HG03108 (cell line): ENCODE measurements at regions not wholly inside any gene's neighbourhood (a gene's known extent, or its start where the extent isn't known, plus 50 kb on each side); places are given as distances from the start of the nearest gene placed in this dataset.
"Not testable (repeated sequence)": the region's sequence is repeated elsewhere in the genome, so short reads cannot be mapped to it uniquely, and the experiment has no call there.

Experiments used
- ATAC-seq: cut with Tn5 transposase; IDR thresholded peaks from one replicate; pipeline ENCODE4 v1.9.1; 2021; ENCODE audit warnings: moderate library complexity; ENCODE audit not compliant: unreplicated experiment

DNA sequence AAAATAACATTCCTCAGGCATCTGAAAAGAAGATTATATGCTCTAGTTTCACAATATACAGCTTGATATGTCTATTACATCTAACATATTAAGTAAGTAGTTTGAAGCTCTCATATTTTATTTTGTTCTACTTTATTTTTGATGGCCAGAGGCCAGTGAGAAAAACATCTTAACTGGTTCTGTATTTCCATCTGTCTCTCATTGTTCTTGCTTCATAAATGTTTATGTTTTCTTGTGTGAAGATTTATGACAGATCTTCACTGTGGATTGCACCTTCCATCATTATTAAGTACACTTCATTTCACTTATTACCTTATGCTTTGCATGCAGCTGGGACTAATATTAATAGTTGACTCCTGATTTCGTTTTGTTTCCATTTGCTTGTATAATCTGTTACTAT is 511.2 kb downstream of the TSN start:
- ATAC-seq: no peak

- no peak for ATAC-seq
These were observed 512.5 kb downstream of the TSN start for GRCh38 chr2:122267947-122268346.

DNA sequence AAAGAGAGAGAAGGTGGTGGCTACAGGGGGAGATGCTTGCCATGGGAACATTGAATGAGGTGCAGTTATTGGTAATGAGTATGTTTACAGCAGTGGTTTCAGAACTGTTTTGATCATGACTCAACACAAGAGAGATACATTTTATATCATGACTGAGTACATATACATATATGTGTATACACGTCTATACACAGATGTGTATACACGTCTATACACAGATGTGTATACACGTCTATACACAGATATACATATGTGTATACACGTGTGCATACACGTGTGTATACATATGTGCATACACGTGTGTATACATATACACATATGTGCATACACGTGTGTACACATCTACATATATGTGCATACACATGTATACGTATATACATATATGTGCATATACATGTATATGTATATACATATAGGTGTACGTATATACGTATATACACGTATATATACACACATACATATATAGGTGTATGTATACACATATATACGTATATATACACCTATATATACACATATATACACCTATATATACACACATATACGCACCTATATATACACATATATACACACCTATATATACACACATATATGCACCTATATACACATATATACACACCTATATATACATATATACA is 518.5 kb downstream of the TSN start:
- no peak for ATAC-seq

GRCh38 chr2:122277956-122278355 is 522.5 kb downstream of the TSN start:
- ATAC-seq: no peak

DNA sequence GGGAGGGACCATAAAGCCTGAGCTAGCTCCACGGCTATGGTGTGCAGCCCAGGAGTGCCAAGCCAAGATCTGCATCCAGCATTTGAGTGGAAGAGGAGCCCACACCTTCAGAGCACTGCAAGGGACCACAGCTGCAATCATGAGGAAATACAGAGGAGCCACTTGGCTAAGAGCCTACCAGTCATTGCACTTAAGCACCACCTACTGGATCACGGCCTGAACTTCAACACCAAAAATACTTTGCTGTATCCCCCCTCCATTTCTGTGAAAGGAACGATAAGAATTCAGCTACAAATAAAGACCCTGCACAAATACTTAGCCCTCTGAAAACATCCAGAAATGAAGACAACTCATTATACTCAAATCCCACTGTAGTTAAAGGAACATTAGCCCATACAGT is 545.3 kb downstream of the TSN start:
- no peak for ATAC-seq

DNA sequence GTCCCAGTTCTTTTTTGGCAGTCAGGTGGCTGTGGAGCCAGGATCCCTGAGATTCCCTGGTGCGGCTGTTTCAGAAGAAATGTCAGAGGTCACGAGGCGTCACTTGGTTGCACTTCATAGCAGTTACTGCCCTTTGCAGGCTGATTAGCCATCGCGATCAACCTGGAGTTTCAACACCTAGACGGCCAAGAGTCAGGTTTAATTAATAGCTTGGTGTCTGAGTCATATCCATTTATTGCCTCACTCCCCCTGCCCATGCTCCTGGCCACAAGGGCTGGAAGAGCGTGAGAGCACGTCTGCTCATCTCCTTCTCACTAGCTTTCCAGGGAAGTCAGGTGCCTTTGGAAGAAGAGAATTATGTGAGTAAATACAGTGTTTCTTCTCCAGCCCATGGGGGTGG is 552.3 kb downstream of the TSN start:
- no peak for ATAC-seq

DNA sequence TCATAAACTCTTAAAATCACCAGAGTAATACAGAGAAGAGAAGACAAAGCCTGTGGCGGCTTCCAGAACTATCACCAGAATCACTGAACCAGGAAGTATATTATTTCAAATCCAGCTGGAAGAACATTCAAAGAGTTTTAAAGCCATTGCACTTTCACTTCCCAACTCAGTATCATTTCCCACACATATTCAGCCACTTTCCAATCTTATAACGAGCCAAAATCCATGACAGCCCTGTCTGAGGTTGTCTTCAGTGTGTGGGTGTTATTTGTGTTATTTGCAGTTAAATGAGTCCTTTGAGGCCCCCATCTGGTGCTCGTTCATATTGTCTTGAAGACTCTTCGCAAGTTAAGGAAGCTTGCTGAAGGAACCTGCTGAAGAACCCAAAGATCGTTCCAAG is 559.9 kb downstream of the TSN start:
- no peak for ATAC-seq

GRCh38 chr2:122319539-122320132 is 564.2 kb downstream of the TSN start:
- no peak for ATAC-seq

DNA sequence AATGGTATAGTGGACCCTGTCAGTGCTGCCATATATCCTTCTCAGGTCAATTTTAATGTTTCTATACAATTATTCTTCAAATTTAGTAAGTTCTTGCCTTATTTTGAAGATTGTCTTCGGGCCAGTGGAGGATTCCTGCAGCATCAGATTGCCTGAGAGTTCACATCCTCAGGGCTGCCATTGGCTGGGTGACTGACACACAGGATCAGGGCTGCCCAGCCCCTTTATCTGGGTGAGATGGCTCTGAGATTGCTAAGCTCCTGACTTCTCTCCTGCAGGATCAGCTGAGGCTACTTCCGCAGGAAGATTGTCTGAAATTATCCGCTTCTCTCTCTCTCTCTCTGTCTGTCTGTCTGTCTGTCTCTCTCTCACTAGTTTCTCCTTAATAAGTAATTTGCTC is 567.4 kb downstream of the TSN start:
- no peak for ATAC-seq

DNA sequence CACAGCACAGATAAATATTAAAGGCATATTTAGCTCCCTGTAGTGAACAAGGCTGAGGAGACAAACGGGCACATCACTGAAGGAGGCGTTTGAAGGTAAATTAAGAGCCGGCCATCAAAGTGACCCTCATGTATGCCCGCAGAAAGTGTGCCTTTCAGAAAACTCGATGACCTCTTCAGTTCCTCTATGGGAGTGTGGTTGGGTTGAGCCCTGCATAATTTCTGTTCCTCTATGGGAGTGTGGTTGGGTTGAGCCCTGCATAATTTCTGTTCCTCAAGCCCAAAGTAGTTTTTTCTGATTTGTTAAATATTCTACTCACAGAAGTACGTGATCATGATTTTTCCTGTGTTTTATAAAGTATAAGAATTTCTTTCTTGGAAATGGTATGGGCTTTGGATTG is 568.5 kb downstream of the TSN start:
- ATAC-seq: no peak

- no peak for ATAC-seq
These were observed 571.0 kb downstream of the TSN start for GRCh38 chr2:122326471-122326870.

GRCh38 chr2:122328816-122329215 is 573.4 kb downstream of the TSN start:
- ATAC-seq: no peak

GRCh38 chr2:122329278-122329677 is 573.8 kb downstream of the TSN start:
- ATAC-seq: no peak

- no peak for ATAC-seq
These were observed 578.5 kb downstream of the TSN start for GRCh38 chr2:122333932-122334331.

- ATAC-seq: no peak
These were observed 582.5 kb downstream of the TSN start for GRCh38 chr2:122338000-122338399.

GRCh38 chr2:122340246-122340645 is 584.8 kb downstream of the TSN start:
- ATAC-seq: peak; percentile 84

DNA sequence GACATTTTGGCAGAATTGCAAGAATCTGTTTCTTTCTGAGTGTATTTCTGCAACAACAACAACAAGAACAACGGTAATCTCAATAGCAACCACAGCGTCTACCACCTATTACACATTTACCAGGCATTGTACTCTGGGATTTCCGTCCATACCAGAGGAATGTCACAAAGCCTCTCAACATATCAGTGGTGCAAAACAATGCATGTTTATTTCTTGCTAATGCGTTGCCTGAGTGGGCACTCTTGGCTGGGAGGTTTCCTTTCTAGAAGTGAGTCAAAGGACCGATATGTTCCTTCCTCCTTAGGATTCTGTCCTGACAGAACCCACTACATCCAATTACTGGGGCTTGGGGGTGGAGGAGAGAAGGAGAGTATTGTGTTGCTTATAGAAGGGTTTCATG is 585.6 kb downstream of the TSN start:
- ATAC-seq: no peak

DNA sequence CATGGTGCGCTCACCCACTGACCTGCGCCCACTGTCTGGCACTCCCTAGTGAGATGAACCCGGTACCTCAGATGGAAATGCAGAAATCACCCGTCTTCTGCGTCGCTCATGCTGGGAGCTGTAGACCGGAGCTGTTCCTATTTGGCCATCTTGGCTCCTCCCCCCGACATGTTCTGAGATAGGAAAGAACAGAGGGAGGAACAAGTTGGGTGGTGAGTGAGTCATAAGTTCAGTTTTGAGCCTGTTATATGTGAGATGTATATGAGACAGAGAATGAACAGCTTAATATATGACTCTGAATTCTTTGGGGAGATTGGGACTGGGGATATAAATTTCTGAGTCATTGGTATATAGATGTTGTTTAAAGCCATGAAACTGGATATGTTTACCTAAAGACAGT is 596.7 kb downstream of the TSN start:
- not testable (repeated sequence) for ATAC-seq

- no peak for ATAC-seq
These were observed 602.5 kb downstream of the TSN start for GRCh38 chr2:122357998-122358397.

DNA sequence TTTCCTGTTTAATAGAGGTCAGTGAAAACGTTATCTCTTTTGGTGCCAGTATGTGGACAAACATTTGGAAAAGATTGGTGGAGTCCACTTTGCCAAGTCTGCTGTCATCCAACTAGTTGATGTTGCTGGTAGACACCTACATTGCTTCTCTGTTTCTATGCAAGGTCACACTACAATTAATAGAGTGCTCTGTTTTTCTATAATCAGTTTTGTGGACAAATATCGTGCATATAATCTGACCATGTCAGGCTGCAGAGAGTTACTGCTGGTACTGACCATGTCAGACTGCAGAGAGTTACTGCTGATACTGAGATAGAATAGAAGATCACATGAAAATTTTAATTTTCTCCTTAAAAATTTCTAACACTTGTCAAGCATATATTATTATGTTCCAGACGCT is 603.3 kb downstream of the TSN start:
- ATAC-seq: no peak

DNA sequence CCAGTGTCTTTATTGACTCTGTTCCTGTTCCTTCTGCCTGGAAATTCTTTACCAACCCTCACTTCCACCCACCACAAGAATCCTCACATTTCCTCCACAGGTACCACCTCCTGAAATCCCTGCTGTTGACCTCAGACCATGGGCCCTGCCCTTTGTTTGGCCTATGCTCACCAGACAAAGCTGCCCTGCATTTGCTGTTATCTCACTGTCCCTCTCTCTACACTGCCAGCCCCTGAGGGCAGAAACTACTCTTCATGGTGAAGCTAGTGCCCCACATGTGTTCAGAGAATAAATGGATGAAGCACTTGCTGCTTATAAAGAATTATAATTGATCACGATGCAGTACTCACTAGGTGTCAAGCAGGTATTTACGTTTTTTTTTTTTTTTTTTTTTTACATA is 608.4 kb downstream of the TSN start:
- no peak for ATAC-seq

DNA sequence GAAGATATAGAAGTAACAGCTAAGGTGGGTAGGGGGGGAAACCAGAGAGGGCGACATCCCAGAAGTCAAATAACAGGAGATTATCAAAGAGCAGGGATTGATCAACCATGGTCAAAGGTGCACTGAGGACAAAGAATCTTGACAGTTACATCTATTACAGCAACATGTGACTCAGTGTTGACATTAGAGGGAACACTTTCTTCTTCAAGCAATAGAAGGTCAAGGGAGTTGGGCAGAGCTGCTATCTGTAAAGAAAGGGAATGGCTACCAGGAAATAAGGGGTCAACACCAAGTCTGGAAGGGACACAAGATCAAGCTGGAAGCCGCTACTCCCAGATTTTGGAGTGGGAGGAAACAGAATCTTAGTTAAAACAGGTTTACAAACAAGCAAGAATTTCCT is 611.0 kb downstream of the TSN start:
- ATAC-seq: no peak

DNA sequence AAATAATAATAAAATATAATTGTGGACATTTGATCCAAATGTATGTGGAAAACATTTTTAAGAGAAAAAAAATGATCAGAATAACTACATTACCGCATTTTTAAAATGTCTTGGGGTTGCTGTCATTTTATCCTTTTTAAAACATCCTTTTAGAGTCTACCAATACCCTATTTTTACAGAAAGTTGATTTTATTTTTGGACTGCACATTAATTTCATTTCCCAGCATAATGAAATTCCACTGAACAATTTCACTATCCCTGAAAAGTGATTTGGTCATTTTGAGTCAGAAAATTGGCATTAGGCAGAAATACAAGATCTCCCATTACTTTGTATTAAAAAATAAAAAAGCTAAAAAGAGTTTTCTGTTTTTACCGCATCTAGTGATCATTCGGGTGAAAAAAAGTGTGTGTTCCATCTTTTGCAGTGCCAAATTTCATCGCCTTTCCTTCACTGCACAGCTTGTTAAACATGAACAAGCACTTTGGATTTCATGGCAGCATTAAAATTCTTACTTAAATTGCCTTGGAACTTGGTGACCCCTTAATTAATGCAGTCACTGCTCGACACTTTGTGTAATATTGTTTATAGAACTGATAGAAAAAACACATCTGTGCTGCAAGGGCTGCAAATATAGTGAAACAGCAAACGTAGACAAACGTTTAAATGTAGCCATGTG is 611.7 kb downstream of the TSN start:
- no peak for ATAC-seq
